Adrenal gland (tissue), 9 donors: ENCODE measurements at regions not wholly inside any gene's neighbourhood (a gene's known extent, or its start where the extent isn't known, plus 50 kb on each side); places are given as distances from the start of the nearest gene placed in this dataset.
"Not testable (repeated sequence)": the region's sequence is repeated elsewhere in the genome, so short reads cannot be mapped to it uniquely, and the experiment has no call there.

Experiments used
- DNase-seq, 7 donors: peaks; one replicate each; pipeline ENCODE4 v3.0.0-alpha.2; 2019 to 2020
- H3K27ac ChIP-seq, 5 donors: fragments of 200-600 bp; sonication (generic) in 4 of 5; 1 replicate in 3 of 5; 2 replicates in 2 of 5; pipeline versions ENCODE4 v1.5.1 to v1.8.0; 2016 to 2020; ENCODE audit warnings: mild to moderate bottlenecking in 1 of 5
- H3K27me3 ChIP-seq: fragments of 200-600 bp; 2 replicates; pipeline ENCODE4 v1.8.0; 2021
- H3K36me3 ChIP-seq, 2 donors: fragments of 200-600 bp; replicated peaks in 1 of 2; 1 replicate in 1 of 2; 2 replicates in 1 of 2; pipeline versions ENCODE4 v1.5.1 to v1.8.0; 2018 to 2022
- H3K4me1 ChIP-seq, 2 donors: fragments of 200-600 bp; replicated peaks in 1 of 2; 1 replicate in 1 of 2; 2 replicates in 1 of 2; pipeline versions ENCODE4 v1.5.1 to v1.8.0; 2018 to 2021
- H3K4me3 ChIP-seq, 4 donors: fragments of 200-600 bp; sonication (generic) in 3 of 4; one replicate each; pipeline ENCODE4 v1.5.1; 2016 to 2018
- H3K9me3 ChIP-seq, 3 donors: fragments of 200-600 bp; sonication (generic) in 1 of 3; replicated peaks in 1 of 3; 1 replicate in 2 of 3; 2 replicates in 1 of 3; pipeline versions ENCODE4 v1.5.1 to v1.8.0; 2016 to 2021
- POLR2A ChIP-seq, 2 donors: fragments of 450-650 bp; IDR thresholded peaks; one replicate each; pipeline ENCODE4 v1.6.1; 2017; ENCODE audit warnings: antibody characterized with exemption in 2 of 2, mild to moderate bottlenecking in 2 of 2, moderate library complexity in 1 of 2
- WGBS, 4 donors: extraction: QIAGEN DNeasy Blood & Tissue Kit in 2 of 4; methylation state at CpG; one replicate each; pipeline versions ENCODE4 v1.1.5 to v1.1.7; 2013 to 2017; 5-methylcytosine and 5-hydroxymethylcytosine counted together
- intact Hi-C, 2 donors: fragments of 100-400 bp; cut with DNase I; formaldehyde crosslinking; loops; one replicate each; pipeline versions ENCODE4 v1.14.1 to v1.15.0; 2022 to 2023
- TF ChIP-seq, protein P1 (sequence below), 6 experiments: fragments of 450-650 bp in 4 of 6; fragments of 200-600 bp in 2 of 6; sonication (generic) in 1 of 6; IDR thresholded peaks; 1 replicate in 5 of 6; 2 replicates in 1 of 6; pipeline versions ENCODE4 v1.5.1 to v1.8.0; 2016 to 2021; ENCODE audit warnings: antibody characterized with exemption in 6 of 6, mild to moderate bottlenecking in 2 of 6, moderate library complexity in 1 of 6
- donor health status: healthy with polysubstance abuse.
- donor health status: Bipolar disorder and iron deficiency.
- donor health status: DM: yes; HTN: yes; CAD: no.
- donor health status: DM: no; HTN: no; CAD: no.
- donor health status: DM: no; HTN: no; CAD: no.

DNA sequence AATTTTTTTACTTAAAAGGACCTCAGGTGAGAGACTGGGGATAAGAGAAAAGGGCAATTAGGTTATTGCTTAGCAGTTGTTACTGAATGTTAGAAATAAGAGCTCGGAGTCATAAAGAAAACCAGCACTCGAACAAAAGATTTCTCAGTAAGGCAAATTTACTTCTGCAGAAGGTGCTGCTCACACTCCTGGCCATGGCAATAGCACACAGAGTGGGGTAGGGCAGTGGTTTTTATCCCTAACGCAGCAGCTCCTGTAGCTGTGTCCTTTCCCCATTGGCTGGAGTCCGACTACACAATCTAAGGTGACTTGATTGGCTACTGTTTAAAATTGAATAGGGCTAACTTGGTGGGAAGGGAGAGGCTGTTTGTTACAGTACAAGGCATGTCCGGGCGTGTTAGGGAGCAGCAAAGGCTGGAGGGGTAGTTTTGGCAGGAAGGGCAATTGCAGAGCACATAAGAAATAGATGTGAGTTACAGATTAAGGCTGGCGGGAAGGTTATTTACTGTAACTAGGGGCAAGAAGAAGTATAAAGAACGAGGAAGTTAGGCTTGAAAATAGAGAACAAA lies 112.1 kb downstream of the AKR1D1 start:
- 73 to 90% (median 76%) methylated on average over 8 of the region's 8 CpGs for whole genome bisulfite sequencing, 4 donors
- no peak overlapping the region for H3K27ac ChIP-seq
- no peaks in the 10 kb centered on the region for H3K27me3 ChIP-seq
- TF ChIP-seq, protein P1, sequence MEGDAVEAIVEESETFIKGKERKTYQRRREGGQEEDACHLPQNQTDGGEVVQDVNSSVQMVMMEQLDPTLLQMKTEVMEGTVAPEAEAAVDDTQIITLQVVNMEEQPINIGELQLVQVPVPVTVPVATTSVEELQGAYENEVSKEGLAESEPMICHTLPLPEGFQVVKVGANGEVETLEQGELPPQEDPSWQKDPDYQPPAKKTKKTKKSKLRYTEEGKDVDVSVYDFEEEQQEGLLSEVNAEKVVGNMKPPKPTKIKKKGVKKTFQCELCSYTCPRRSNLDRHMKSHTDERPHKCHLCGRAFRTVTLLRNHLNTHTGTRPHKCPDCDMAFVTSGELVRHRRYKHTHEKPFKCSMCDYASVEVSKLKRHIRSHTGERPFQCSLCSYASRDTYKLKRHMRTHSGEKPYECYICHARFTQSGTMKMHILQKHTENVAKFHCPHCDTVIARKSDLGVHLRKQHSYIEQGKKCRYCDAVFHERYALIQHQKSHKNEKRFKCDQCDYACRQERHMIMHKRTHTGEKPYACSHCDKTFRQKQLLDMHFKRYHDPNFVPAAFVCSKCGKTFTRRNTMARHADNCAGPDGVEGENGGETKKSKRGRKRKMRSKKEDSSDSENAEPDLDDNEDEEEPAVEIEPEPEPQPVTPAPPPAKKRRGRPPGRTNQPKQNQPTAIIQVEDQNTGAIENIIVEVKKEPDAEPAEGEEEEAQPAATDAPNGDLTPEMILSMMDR (IDR thresholded peaks at IDR 0.05): no peak
- no peak for TF ChIP-seq POLR2A (IDR thresholded peaks at IDR 0.05)
- no peak for DNase-seq
- no peaks in the 10 kb centered on the region for H3K36me3 ChIP-seq
- no peak overlapping the region for H3K4me3 ChIP-seq
- intact Hi-C loops: no loop called here
- peaks cover 0 to 5% of the 10 kb centered on the region in 2 donors for H3K4me1 ChIP-seq
- no peaks in the 10 kb centered on the region for H3K9me3 ChIP-seq

DNA sequence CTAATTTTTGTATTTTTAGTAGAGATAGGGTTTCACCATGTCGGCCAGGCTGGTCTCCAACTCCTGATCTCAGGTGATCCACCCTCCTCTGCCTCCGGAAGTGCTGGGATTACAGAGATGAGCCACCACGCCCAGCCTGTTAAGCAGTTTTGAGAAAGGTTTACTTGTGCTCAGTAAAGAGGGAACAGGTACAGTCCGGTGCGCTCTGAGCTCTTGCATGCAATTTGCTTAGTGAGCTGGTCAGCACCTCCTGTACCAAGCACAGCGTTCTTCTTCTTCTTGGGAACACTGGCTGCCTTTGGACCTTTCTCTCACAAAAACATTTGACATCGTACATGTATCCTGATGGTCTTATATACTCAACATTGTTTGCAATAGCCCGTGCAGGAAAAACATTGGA lies 118.3 kb downstream of the AKR1D1 start:
- TF ChIP-seq, protein P1 (IDR thresholded peaks at IDR 0.05): no peak
- TF ChIP-seq POLR2A (IDR thresholded peaks at IDR 0.05): no peak
- Histone ChIP-seq H3K4me1 (no peaks in the 10 kb centered on the region), H3K4me3 (no peak overlapping the region), H3K27ac (no peak overlapping the region), H3K36me3 (no peaks in the 10 kb centered on the region), H3K9me3 (no peaks in the 10 kb centered on the region), H3K27me3 (no peaks in the 10 kb centered on the region)
- 84 to 90% (median 87%) methylated on average over 7 to 8 of the region's 8 CpGs for WGBS, 4 donors
- DNase-seq: no peak
- intact Hi-C loops: no loop called here

DNA sequence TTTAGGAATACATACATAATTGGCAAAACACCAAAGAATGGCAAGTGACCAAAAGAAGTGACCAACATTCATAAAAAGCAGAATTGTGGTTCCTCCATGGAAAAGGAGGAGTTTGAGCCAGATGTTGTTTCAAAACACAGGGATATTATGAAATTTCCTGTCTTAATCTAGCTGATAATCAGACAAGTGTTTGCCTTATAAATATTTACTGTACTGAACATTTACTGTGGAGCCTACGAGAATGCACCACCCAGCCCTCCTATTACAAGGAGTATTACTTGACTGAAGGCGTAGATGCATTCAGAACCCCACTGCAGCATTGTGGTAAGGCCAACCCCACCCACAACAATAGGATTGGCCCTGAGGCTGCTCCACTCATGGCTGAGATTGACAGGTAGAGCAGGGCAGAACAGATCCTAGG lies 118.9 kb downstream of the AKR1D1 start:
- Histone ChIP-seq H3K4me3 (no peak overlapping the region), H3K27me3 (no peaks in the 10 kb centered on the region), H3K9me3 (no peaks in the 10 kb centered on the region), H3K4me1 (no peaks in the 10 kb centered on the region), H3K27ac (no peak overlapping the region), H3K36me3 (no peaks in the 10 kb centered on the region)
- intact Hi-C loops: no loop called here
- TF ChIP-seq, protein P1 (IDR thresholded peaks at IDR 0.05): no peak
- no peak for TF ChIP-seq POLR2A (IDR thresholded peaks at IDR 0.05)
- no peak for DNase-seq
- WGBS, 4 donors: 46 to 71% (median 66%) methylated on average over 2 of the region's 2 CpGs

DNA sequence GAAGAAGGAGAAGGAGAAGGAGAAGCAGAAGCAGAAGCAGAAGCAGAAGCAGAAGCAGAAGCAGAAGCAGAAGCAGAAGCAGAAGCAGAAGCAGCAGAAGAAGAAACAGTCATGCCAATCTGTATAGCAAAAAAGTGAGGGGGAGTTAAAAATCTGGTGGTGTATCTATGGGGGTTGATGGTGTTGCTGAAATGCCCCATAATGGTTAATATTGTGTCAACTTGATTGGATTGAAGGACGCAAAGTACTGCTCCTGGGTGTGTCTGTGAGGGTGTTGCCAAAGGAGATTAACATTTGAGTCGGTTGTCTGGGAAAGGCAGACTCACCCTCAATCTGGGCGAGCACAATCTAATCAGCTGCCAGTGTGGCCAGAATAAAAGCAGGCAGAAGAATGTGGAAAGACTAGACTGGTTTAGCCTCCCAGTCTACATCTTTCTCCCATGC lies 120.3 kb downstream of the AKR1D1 start:
- WGBS, 4 donors: 73 to 78% (median 76%) methylated on average over 3 of the region's 3 CpGs
- H3K4me3 ChIP-seq, intact Hi-C loops, DNase-seq, H3K36me3 ChIP-seq, H3K4me1 ChIP-seq, H3K27me3 ChIP-seq, H3K27ac ChIP-seq, H3K9me3 ChIP-seq: not testable (repeated sequence)
